GM23248 (cell line): ENCODE measurements at regions not wholly inside any gene's neighbourhood (a gene's known extent, or its start where the extent isn't known, plus 50 kb on each side); places are given as distances from the start of the nearest gene placed in this dataset.

Source experiments
- EZH2 ChIP-seq: fragments of 200-600 bp; sonication (generic); IDR thresholded peaks from 2 replicates; pipeline ENCODE4 v1.6.1; 2018; ENCODE audit warnings: antibody characterized with exemption, mild to moderate bottlenecking; ENCODE audit not compliant: insufficient read depth, poor library complexity, severe bottlenecking
- EZH2phosphoT487 ChIP-seq: fragments of 200-600 bp; sonication (generic); IDR thresholded peaks from 2 replicates; pipeline ENCODE4 v1.6.1; 2018; ENCODE audit warnings: antibody characterized with exemption, moderate library complexity, mild to moderate bottlenecking, low read depth; ENCODE audit not compliant: insufficient read depth

DNA sequence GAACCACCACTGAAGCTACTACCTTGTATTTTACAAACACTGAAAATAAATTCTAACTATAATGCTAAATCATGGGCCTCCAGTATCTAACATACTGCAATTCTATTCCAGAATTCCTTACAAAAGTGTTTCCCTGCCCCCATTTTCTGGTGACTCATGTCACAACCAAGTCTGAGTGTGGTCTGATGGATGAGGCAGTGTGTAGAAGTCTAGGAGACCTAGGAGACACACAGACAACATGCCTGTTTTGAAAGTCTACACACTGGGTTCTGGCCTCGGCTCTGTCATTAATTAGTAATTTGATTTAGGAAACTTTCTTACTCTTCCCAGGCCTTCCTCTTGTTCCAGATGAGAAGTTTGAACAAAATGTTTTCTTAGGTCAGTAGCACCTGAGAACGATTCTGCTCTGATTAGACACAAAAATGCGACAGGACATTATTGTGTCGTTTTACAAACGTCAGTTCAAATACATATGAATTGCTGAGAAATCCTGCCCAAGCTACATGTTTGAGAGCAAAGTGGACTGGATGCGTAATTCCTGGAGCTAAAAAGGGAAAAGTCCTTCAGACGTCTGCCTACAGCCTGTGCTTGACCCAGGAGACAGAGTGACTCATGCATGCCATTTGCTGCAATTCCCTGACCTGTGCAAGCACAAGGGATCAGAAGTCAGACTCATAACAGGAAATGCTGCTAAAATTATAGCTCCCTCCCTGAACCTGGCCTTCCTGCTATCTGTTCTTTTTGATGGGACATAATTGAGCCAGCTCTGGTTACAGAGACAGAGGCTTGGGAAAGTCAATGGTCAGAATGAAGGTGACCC lies 494.4 kb downstream of the SOX11 start:
- TF ChIP-seq EZH2 (no peak), EZH2phosphoT487 (no peak)
